Neural cell (in vitro differentiated cells): ENCODE measurements at regions not wholly inside any gene's neighbourhood (a gene's known extent, or its start where the extent isn't known, plus 50 kb on each side); places are given as distances from the start of the nearest gene placed in this dataset.

Experiments used
- H2AFZ ChIP-seq: fragments of 200-600, 300-800 bp; sonication (generic), shearing (Covaris generic); 2 replicates; pipeline ENCODE4 v1.6.0; 2014; ENCODE audit warnings: low read depth, mild to moderate bottlenecking, antibody characterized with exemption, low read length, moderate library complexity
- H3F3A ChIP-seq: fragments of 200-600 bp; shearing (Covaris generic); 2 replicates; pipeline ENCODE4 v1.6.1; 2016; ENCODE audit warnings: mild to moderate bottlenecking, moderate library complexity, mixed read lengths, antibody characterized with exemption, low read length; ENCODE audit not compliant: insufficient read depth, poor library complexity, severe bottlenecking
- H3K27ac ChIP-seq: fragments of 200-600, 300-800 bp; sonication (generic), shearing (Covaris generic); 2 replicates; pipeline ENCODE4 v1.5.1; 2014; ENCODE audit warnings: mild to moderate bottlenecking, low read length, moderate library complexity
- H3K27me3 ChIP-seq: fragments of 300-800, 200-600 bp; sonication (generic), shearing (Covaris generic); 2 replicates; pipeline ENCODE4 v1.6.0; 2014; ENCODE audit warnings: mild to moderate bottlenecking, low read depth, low read length, moderate library complexity; ENCODE audit not compliant: insufficient read depth
- H3K36me3 ChIP-seq: fragments of 300-800, 200-600 bp; sonication (generic), shearing (Covaris generic); 2 replicates; pipeline ENCODE4 v1.5.1; 2014; ENCODE audit warnings: mild to moderate bottlenecking, antibody characterized with exemption, low read length, moderate library complexity; ENCODE audit not compliant: insufficient read depth
- H3K4me2 ChIP-seq: fragments of 300-800, 200-600 bp; sonication (generic), shearing (Covaris generic); 2 replicates; pipeline ENCODE4 v1.6.0; 2014; ENCODE audit warnings: mild to moderate bottlenecking, low read length
- H3K4me3 ChIP-seq: fragments of 300-800, 200-600 bp; sonication (generic), shearing (Covaris generic); 2 replicates; pipeline ENCODE4 v1.5.1; 2014; ENCODE audit warnings: mild to moderate bottlenecking, low read length, moderate library complexity
- H3K79me2 ChIP-seq: fragments of 200-600 bp; shearing (Covaris generic); replicated peaks from 2 replicates; pipeline ENCODE4 v1.6.0; 2014; ENCODE audit warnings: mild to moderate bottlenecking, low read length, moderate library complexity; ENCODE audit not compliant: insufficient read depth
- H3K9ac ChIP-seq: fragments of 300-800, 200-600 bp; sonication (generic), shearing (Covaris generic); 2 replicates; pipeline ENCODE4 v1.6.1; 2016; ENCODE audit warnings: mild to moderate bottlenecking, low read length, mixed read lengths
- H3K9me2 ChIP-seq: fragments of 200-600 bp; shearing (Covaris generic); 2 replicates; pipeline ENCODE4 v1.6.1; 2016; ENCODE audit warnings: mild to moderate bottlenecking, low read length, mixed read lengths; ENCODE audit not compliant: insufficient read depth
- H3K9me3 ChIP-seq: fragments of 200-600, 300-800 bp; sonication (generic), shearing (Covaris generic); 2 replicates; pipeline ENCODE4 v1.6.1; 2016; ENCODE audit warnings: mild to moderate bottlenecking, mixed run types, low read length, moderate library complexity, mixed read lengths
- H4K20me1 ChIP-seq: fragments of 200-600 bp; shearing (Covaris generic); 2 replicates; pipeline ENCODE4 v1.6.1; 2016; ENCODE audit warnings: mild to moderate bottlenecking, mixed run types; ENCODE audit not compliant: insufficient read depth
- CTCF ChIP-seq: fragments of 450-650 bp; IDR thresholded peaks from 2 replicates; pipeline ENCODE4 v1.5.1; 2014; ENCODE audit warnings: antibody characterized with exemption, mild to moderate bottlenecking, moderate library complexity; ENCODE audit not compliant: poor library complexity, severe bottlenecking
- EP300 ChIP-seq: fragments of 450-650 bp; conservative IDR thresholded peaks from 2 replicates; pipeline ENCODE4 v1.6.1; 2014; ENCODE audit warnings: antibody characterized with exemption, mild to moderate bottlenecking, moderate library complexity; ENCODE audit not compliant: poor library complexity, severe bottlenecking
- EZH2 ChIP-seq: fragments of 200-600, 300-800 bp; shearing (Covaris generic), sonication (generic); IDR thresholded peaks from 2 replicates; pipeline ENCODE4 v1.6.1; 2014; ENCODE audit warnings: antibody characterized with exemption, low read length, borderline replicate concordance, mild to moderate bottlenecking; ENCODE audit not compliant: insufficient read depth, poor library complexity, severe bottlenecking
- MXI1 ChIP-seq: fragments of 450-650 bp; conservative IDR thresholded peaks from 2 replicates; pipeline ENCODE4 v1.6.1; 2014; ENCODE audit warnings: antibody characterized with exemption, mild to moderate bottlenecking; ENCODE audit not compliant: poor library complexity, severe bottlenecking
- POLR2AphosphoS5 ChIP-seq: IDR thresholded peaks from 2 replicates; pipeline ENCODE4 v1.6.1; 2012
- RAD21 ChIP-seq: fragments of 450-650 bp; conservative IDR thresholded peaks from 2 replicates; pipeline ENCODE4 v1.6.1; 2014; ENCODE audit warnings: antibody characterized with exemption, mild to moderate bottlenecking, moderate library complexity
- REST ChIP-seq: IDR thresholded peaks from 2 replicates; pipeline ENCODE4 v1.6.1; 2012; ENCODE audit warnings: borderline replicate concordance
- SMC3 ChIP-seq: fragments of 450-650 bp; conservative IDR thresholded peaks from 2 replicates; pipeline ENCODE4 v1.6.1; 2014; ENCODE audit warnings: antibody characterized with exemption, mild to moderate bottlenecking, moderate library complexity; ENCODE audit not compliant: poor library complexity
- TAF1 ChIP-seq: IDR thresholded peaks from 2 replicates; pipeline ENCODE4 v1.6.1; 2012; ENCODE audit warnings: low read depth

- TF ChIP-seq RAD21 (no peak), TAF1 (no peak), EZH2 (no peak), CTCF (no peak), MXI1 (no peak), SMC3 (no peak), REST (no peak), POLR2AphosphoS5 (no peak), EP300 (no peak)
- Histone ChIP-seq H3K79me2 (no peaks in the 10 kb centered on the region), H3K36me3 (no peaks in the 10 kb centered on the region), H3K27ac (no peak overlapping the region), H3K9ac (no peak overlapping the region), H3K9me3 (no peaks in the 10 kb centered on the region), H3K27me3 (no peaks in the 10 kb centered on the region), H3K4me2 (no peak overlapping the region), H3F3A (no peaks in the 10 kb centered on the region), H3K9me2 (no peaks in the 10 kb centered on the region), H4K20me1 (no peaks in the 10 kb centered on the region), H3K4me3 (no peak overlapping the region), H2AFZ (no peak overlapping the region)
Observed at GRCh38 chr2:238997137-238997390, 149.2 kb downstream of the TWIST2 start.

GRCh38 chr2:238997684-238998083, 149.8 kb downstream of the TWIST2 start:
- no peaks in the 10 kb centered on the region for H3K27me3 ChIP-seq
- H3K79me2 ChIP-seq: no peaks in the 10 kb centered on the region
- H3K36me3 ChIP-seq: no peaks in the 10 kb centered on the region
- no peak overlapping the region for H3K9ac ChIP-seq
- H3K4me2 ChIP-seq: no peak overlapping the region
- no peaks in the 10 kb centered on the region for H3K9me3 ChIP-seq
- H4K20me1 ChIP-seq: no peaks in the 10 kb centered on the region
- no peaks in the 10 kb centered on the region for H3F3A ChIP-seq
- no peak overlapping the region for H3K27ac ChIP-seq
- H3K4me3 ChIP-seq: no peak overlapping the region
- TF ChIP-seq CTCF: no peak
- no peak for TF ChIP-seq TAF1
- no peak for TF ChIP-seq EP300
- TF ChIP-seq REST: no peak
- TF ChIP-seq SMC3: no peak
- no peak for TF ChIP-seq MXI1
- TF ChIP-seq RAD21: no peak
- no peak for TF ChIP-seq POLR2AphosphoS5
- no peak for TF ChIP-seq EZH2
- no peak overlapping the region for H2AFZ ChIP-seq
- no peaks in the 10 kb centered on the region for H3K9me2 ChIP-seq
